IMR-90 (cell line): ENCODE measurements at regions not wholly inside any gene's neighbourhood (a gene's known extent, or its start where the extent isn't known, plus 50 kb on each side); places are given as distances from the start of the nearest gene placed in this dataset.

ENCODE experiments used
- ATAC-seq: fragments of 200-7000 bp; cut with Tn5 transposase; 2 replicates; pipeline ENCODE4 v1.9.1; 2020; ENCODE audit warnings: low read depth, mild to moderate bottlenecking, moderate library complexity
- BruUV-seq: library from RNA; stranded (reverse); fragments of 400-500 nt; replicated peaks from 2 replicates; lab custom pipeline; 2021; lab: Mats Ljungman, UMichigan
- CTCF ChIA-PET: fragments of 300-600 bp; formaldehyde crosslinking; extraction: SDS; loops from one replicate; lab custom pipeline; 2021; ENCODE audit warnings: antibody characterized with exemption; lab: Yijun Ruan, JAX
- POLR2A ChIA-PET: fragments of 300-600 bp; sonication (Branson Sonifier 250); formaldehyde crosslinking; loops from one replicate; lab custom pipeline; 2022; ENCODE audit warnings: antibody characterized with exemption; ENCODE audit not compliant: unreplicated experiment; lab: Charles Lee
- DNase-seq: peaks from one replicate; pipeline ENCODE4 v3.0.0; 2013
- H2AFZ ChIP-seq: replicated peaks from 2 replicates; pipeline ENCODE3; 2013; ENCODE audit warnings: low read length, mild to moderate bottlenecking; ENCODE audit not compliant: poor library complexity
- H2AK5ac ChIP-seq: 2 replicates; pipeline ENCODE4 v1.6.1; 2013; ENCODE audit warnings: low read depth, low read length, inconsistent platforms
- H2AK9ac ChIP-seq: replicated peaks from 2 replicates; pipeline ENCODE3; 2013; ENCODE audit warnings: mild to moderate bottlenecking, low read depth, low read length, moderate library complexity; ENCODE audit not compliant: poor library complexity
- H2BK120ac ChIP-seq: 2 replicates; pipeline ENCODE4 v1.6.1; 2013; ENCODE audit warnings: low read depth, low read length, inconsistent platforms
- H2BK15ac ChIP-seq: 3 replicates; pipeline ENCODE4 v1.6.1; 2013; ENCODE audit warnings: low read depth, low read length, inconsistent platforms
- H2BK20ac ChIP-seq: 2 replicates; pipeline ENCODE4 v1.6.1; 2013; ENCODE audit warnings: low read depth, mild to moderate bottlenecking, inconsistent platforms, low read length, moderate library complexity
- H2BK5ac ChIP-seq: 2 replicates; pipeline ENCODE4 v1.6.1; 2013; ENCODE audit warnings: mild to moderate bottlenecking, low read depth, low read length, inconsistent platforms; ENCODE audit not compliant: poor library complexity, severe bottlenecking
- H3K14ac ChIP-seq: replicated peaks from 2 replicates; pipeline ENCODE4 v1.6.1; 2013; ENCODE audit warnings: low read depth, low read length, inconsistent platforms
- H3K18ac ChIP-seq: 2 replicates; pipeline ENCODE4 v1.6.1; 2013; ENCODE audit warnings: low read depth, low read length, control low read depth
- H3K23ac ChIP-seq: 2 replicates; pipeline ENCODE4 v1.6.1; 2013; ENCODE audit warnings: low read depth, low read length, inconsistent platforms
- H3K27ac ChIP-seq: 2 replicates; pipeline ENCODE4 v1.5.1; 2013; ENCODE audit warnings: mild to moderate bottlenecking, control low read depth, low read length; ENCODE audit not compliant: insufficient read depth
- H3K27me3 ChIP-seq: 2 replicates; pipeline ENCODE4 v1.6.1; 2013; ENCODE audit warnings: low read length; ENCODE audit not compliant: control insufficient read depth, insufficient read depth
- H3K36me3 ChIP-seq: 2 replicates; pipeline ENCODE4 v1.6.1; 2013; ENCODE audit warnings: low read length, mixed read lengths; ENCODE audit not compliant: control insufficient read depth, insufficient read depth
- H3K4ac ChIP-seq: 2 replicates; pipeline ENCODE4 v1.6.1; 2013; ENCODE audit warnings: low read depth, low read length, inconsistent platforms
- H3K4me1 ChIP-seq: 2 replicates; pipeline ENCODE4 v1.6.1; 2013; ENCODE audit warnings: low read length, mixed read lengths; ENCODE audit not compliant: control insufficient read depth, insufficient read depth
- H3K4me2 ChIP-seq: 2 replicates; pipeline ENCODE4 v1.6.1; 2013; ENCODE audit warnings: low read depth, mild to moderate bottlenecking, control low read depth, low read length, moderate library complexity
- H3K4me3 ChIP-seq: 2 replicates; pipeline ENCODE4 v1.5.1; 2013; ENCODE audit warnings: low read depth, mild to moderate bottlenecking, control low read depth, low read length, moderate library complexity; ENCODE audit not compliant: insufficient read depth
- H3K56ac ChIP-seq: 2 replicates; pipeline ENCODE4 v1.6.1; 2013; ENCODE audit warnings: low read length, inconsistent platforms; ENCODE audit not compliant: insufficient read depth; ENCODE audit errors: extremely low read depth
- H3K79me1 ChIP-seq, 2 experiments: 2 replicates each; pipeline ENCODE4 v1.6.1; 2013; ENCODE audit warnings: low read length in 2 of 2, inconsistent platforms in 1 of 2, low read depth in 1 of 2
- H3K9ac ChIP-seq: 2 replicates; pipeline ENCODE4 v1.6.1; 2013; ENCODE audit warnings: low read depth, low read length, control low read depth
- H3K9me1 ChIP-seq: 2 replicates; pipeline ENCODE4 v1.6.1; 2013; ENCODE audit warnings: low read length, inconsistent platforms; ENCODE audit not compliant: insufficient read depth
- H3K9me3 ChIP-seq: 2 replicates; pipeline ENCODE4 v1.6.1; 2013; ENCODE audit warnings: low read length; ENCODE audit not compliant: control insufficient read depth, insufficient read depth
- H4K20me1 ChIP-seq: 2 replicates; pipeline ENCODE4 v1.6.1; 2013; ENCODE audit warnings: low read length, inconsistent platforms; ENCODE audit not compliant: insufficient read depth
- H4K5ac ChIP-seq: 2 replicates; pipeline ENCODE4 v1.6.1; 2013; ENCODE audit warnings: mild to moderate bottlenecking, low read depth, low read length, control low read depth
- H4K8ac ChIP-seq, 2 experiments: 2 replicates each; pipeline ENCODE4 v1.6.1; 2013; ENCODE audit warnings: low read depth in 2 of 2, low read length in 2 of 2, control low read depth in 1 of 2, inconsistent platforms in 1 of 2
- H4K91ac ChIP-seq: 2 replicates; pipeline ENCODE4 v1.6.1; 2013; ENCODE audit warnings: low read depth, low read length, inconsistent platforms; ENCODE audit not compliant: insufficient read depth
- BHLHE40 ChIP-seq: fragments of 150-350 bp; IDR thresholded peaks from 2 replicates; pipeline ENCODE4 v1.6.1; 2016; ENCODE audit warnings: mild to moderate bottlenecking, low read depth, low read length
- CEBPB ChIP-seq: IDR thresholded peaks from 2 replicates; pipeline ENCODE4 v1.6.1; 2012; ENCODE audit warnings: low read depth, low read length, improper control_type of control experiment
- CHD1 ChIP-seq: IDR thresholded peaks from 2 replicates; pipeline ENCODE4 v1.6.1; 2012; ENCODE audit warnings: low read depth, low read length, improper control_type of control experiment
- ELK1 ChIP-seq: fragments of 150-350 bp; IDR thresholded peaks from 2 replicates; pipeline ENCODE4 v1.6.1; 2016; ENCODE audit warnings: low read depth, mild to moderate bottlenecking, low read length, moderate library complexity, borderline replicate concordance
- FOS ChIP-seq: fragments of 150-350 bp; IDR thresholded peaks from 2 replicates; pipeline ENCODE4 v1.6.1; 2016; ENCODE audit warnings: low read depth, low read length
- MAFK ChIP-seq: IDR thresholded peaks from 2 replicates; pipeline ENCODE4 v1.6.1; 2012; ENCODE audit warnings: low read depth, low read length, improper control_type of control experiment
- MAZ ChIP-seq: IDR thresholded peaks from 2 replicates; pipeline ENCODE4 v1.6.1; 2012; ENCODE audit warnings: low read depth, mild to moderate bottlenecking, low read length, improper control_type of control experiment, moderate library complexity, borderline replicate concordance
- MXI1 ChIP-seq: IDR thresholded peaks from 2 replicates; pipeline ENCODE4 v1.6.1; 2012; ENCODE audit warnings: low read depth, mild to moderate bottlenecking, low read length, moderate library complexity, borderline replicate concordance
- NFE2L2 ChIP-seq: fragments of 150-350 bp; IDR thresholded peaks from 2 replicates; pipeline ENCODE4 v1.6.1; 2016; ENCODE audit warnings: low read depth, mild to moderate bottlenecking, low read length
- POLR2A ChIP-seq: IDR thresholded peaks from 2 replicates; pipeline ENCODE4 v1.6.1; 2012; ENCODE audit warnings: mild to moderate bottlenecking, low read depth, low read length
- RAD21 ChIP-seq: IDR thresholded peaks from 2 replicates; pipeline ENCODE4 v1.6.1; 2012; ENCODE audit warnings: low read length, improper control_type of control experiment
- RCOR1 ChIP-seq: IDR thresholded peaks from 2 replicates; pipeline ENCODE4 v1.6.1; 2012; ENCODE audit warnings: mild to moderate bottlenecking, low read length, improper control_type of control experiment; ENCODE audit not compliant: insufficient replicate concordance
- RFX5 ChIP-seq: IDR thresholded peaks from 2 replicates; pipeline ENCODE4 v1.8.0; 2012; ENCODE audit warnings: low read depth, mild to moderate bottlenecking, low read length, moderate library complexity
- SMC3 ChIP-seq: fragments of 150-350 bp; IDR thresholded peaks from 2 replicates; pipeline ENCODE4 v1.6.1; 2016; ENCODE audit warnings: low read depth, mild to moderate bottlenecking, antibody characterized with exemption, low read length, moderate library complexity
- USF2 ChIP-seq: fragments of 150-350 bp; IDR thresholded peaks from 2 replicates; pipeline ENCODE4 v1.6.1; 2017; ENCODE audit warnings: mild to moderate bottlenecking, antibody characterized with exemption, low read length, low read depth
- WGBS, 2 experiments: methylation state at CpG; one replicate each; pipeline versions ENCODE4 v1.1.5 to v1.1.7; 2013; ENCODE audit warnings: missing lambda C conversion rate in 2 of 2; ENCODE audit not compliant: insufficient read length in 1 of 2; ENCODE audit errors: extremely low coverage in 2 of 2; 5-methylcytosine and 5-hydroxymethylcytosine counted together
- dilution Hi-C: fragments of 300-500 bp; cut with HindIII; formaldehyde crosslinking; loops from one replicate; pipeline ENCODE4 v1.14.3; 2018; ENCODE audit warnings: low sequenced_read_pairs; ENCODE audit not compliant: unreplicated experiment
- in situ Hi-C: fragments of 300-500 bp; cut with MboI; formaldehyde crosslinking; loops from 3 replicates; pipeline ENCODE4 v1.14.3; 2019; ENCODE audit warnings: low sequenced_read_pairs, inconsistent platforms, mixed read lengths
- intact Hi-C: fragments of 100-400 bp; cut with micrococcal nuclease; formaldehyde crosslinking; loops from 2 replicates; pipeline ENCODE4 v1.10.0; 2022
- TF ChIP-seq, protein P1 (sequence below): conservative IDR thresholded peaks from 2 replicates; pipeline ENCODE4 v1.5.1; 2012; ENCODE audit warnings: mild to moderate bottlenecking, low read depth, low read length, improper control_type of control experiment

GRCh38 chr3:6155650-6156338, 705.1 kb upstream of the GRM7 start:
- BruUV-seq = no TSS peak

More at GRCh38 chr3:6155650-6156338, 705.1 kb upstream of the GRM7 start:
- no peak overlapping the region for H2BK120ac ChIP-seq
- intact Hi-C loops = no loop called here
- no peaks in the 10 kb centered on the region for H3K9me1 ChIP-seq
- no peak overlapping the region for H3K23ac ChIP-seq
- no peak overlapping the region for H4K91ac ChIP-seq
- ChIA-PET POLR2A (no interaction called here), CTCF (no interaction called here)
- no peaks in the 10 kb centered on the region for H3K4me1 ChIP-seq
- H3K27ac ChIP-seq = no peak overlapping the region
- H3K14ac ChIP-seq = no peak overlapping the region
- WGBS, 2 experiments = 40% methylated on average over 1 of the region's 4 CpGs; no CpG with 5 or more reads in 1 of the 2 experiments
- H3K79me1 ChIP-seq = no peaks in the 10 kb centered on the region
- dilution Hi-C loops = no loop called here
- no peak overlapping the region for H3K4ac ChIP-seq
- H3K27me3 ChIP-seq = no peaks in the 10 kb centered on the region
- TF ChIP-seq MAFK = no peak
- TF ChIP-seq, protein P1, sequence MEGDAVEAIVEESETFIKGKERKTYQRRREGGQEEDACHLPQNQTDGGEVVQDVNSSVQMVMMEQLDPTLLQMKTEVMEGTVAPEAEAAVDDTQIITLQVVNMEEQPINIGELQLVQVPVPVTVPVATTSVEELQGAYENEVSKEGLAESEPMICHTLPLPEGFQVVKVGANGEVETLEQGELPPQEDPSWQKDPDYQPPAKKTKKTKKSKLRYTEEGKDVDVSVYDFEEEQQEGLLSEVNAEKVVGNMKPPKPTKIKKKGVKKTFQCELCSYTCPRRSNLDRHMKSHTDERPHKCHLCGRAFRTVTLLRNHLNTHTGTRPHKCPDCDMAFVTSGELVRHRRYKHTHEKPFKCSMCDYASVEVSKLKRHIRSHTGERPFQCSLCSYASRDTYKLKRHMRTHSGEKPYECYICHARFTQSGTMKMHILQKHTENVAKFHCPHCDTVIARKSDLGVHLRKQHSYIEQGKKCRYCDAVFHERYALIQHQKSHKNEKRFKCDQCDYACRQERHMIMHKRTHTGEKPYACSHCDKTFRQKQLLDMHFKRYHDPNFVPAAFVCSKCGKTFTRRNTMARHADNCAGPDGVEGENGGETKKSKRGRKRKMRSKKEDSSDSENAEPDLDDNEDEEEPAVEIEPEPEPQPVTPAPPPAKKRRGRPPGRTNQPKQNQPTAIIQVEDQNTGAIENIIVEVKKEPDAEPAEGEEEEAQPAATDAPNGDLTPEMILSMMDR = no peak
- TF ChIP-seq CEBPB = no peak
- TF ChIP-seq MAZ = no peak
- TF ChIP-seq ELK1 = no peak
- no peak for TF ChIP-seq POLR2A
- TF ChIP-seq USF2 = no peak
- TF ChIP-seq RCOR1 = no peak
- no peak for TF ChIP-seq FOS
- TF ChIP-seq BHLHE40 = no peak
- TF ChIP-seq SMC3 = no peak
- no peak for TF ChIP-seq NFE2L2
- no peak for TF ChIP-seq CHD1
- TF ChIP-seq RAD21 = no peak
- TF ChIP-seq RFX5 = no peak
- no peak for TF ChIP-seq MXI1
- H2BK15ac ChIP-seq = no peak overlapping the region
- H2AK9ac ChIP-seq = no peak overlapping the region
- in situ Hi-C loops = no loop called here
- no peak overlapping the region for H3K4me2 ChIP-seq
- H2BK5ac ChIP-seq = no peak overlapping the region
- no peak overlapping the region for H4K8ac ChIP-seq
- no peak overlapping the region for H3K4me3 ChIP-seq
- no peak for DNase-seq
- H2BK20ac ChIP-seq = no peak overlapping the region
- H3K18ac ChIP-seq = no peak overlapping the region
- no peak overlapping the region for H2AK5ac ChIP-seq
- ATAC-seq = no peak
- H3K9ac ChIP-seq = no peak overlapping the region
- no peak overlapping the region for H3K56ac ChIP-seq
- no peak overlapping the region for H2AFZ ChIP-seq
- H3K9me3 ChIP-seq = peaks cover 4% of the 10 kb centered on the region; the same call in 1 of the 2 replicates
- no peaks in the 10 kb centered on the region for H4K20me1 ChIP-seq
- H4K5ac ChIP-seq = no peak overlapping the region
- no peaks in the 10 kb centered on the region for H3K36me3 ChIP-seq
